GM12873 (cell line): ENCODE measurements at regions not wholly inside any gene's neighbourhood (a gene's known extent, or its start where the extent isn't known, plus 50 kb on each side); places are given as distances from the start of the nearest gene placed in this dataset.

Source experiments
- TF ChIP-seq, protein P1 (sequence below): IDR thresholded peaks from 2 replicates; pipeline ENCODE4 v1.5.1; 2012; ENCODE audit warnings: low read depth, mild to moderate bottlenecking, moderate library complexity, low read length, control low read depth; ENCODE audit not compliant: insufficient read depth; ENCODE audit errors: missing control alignments

DNA sequence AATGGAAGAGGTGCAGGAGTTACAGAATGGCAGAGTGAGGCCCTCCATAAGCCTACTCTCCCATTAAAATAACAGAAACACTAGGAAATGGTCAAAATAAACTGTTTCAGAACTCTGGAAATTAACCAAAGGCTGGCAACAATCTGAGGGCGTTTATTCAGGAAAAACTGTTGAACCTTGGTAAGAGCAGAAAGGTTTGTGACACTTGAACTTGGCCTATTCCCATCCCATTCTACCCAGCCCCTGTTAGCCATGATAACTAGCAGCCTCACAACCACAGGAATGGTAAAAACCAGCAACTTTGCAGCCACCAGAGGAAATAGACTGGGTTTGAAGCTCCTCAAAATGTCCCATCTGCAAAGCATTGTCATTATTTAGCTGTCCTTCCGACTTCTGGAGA, 256.8 kb downstream of the RHOU start:
- TF ChIP-seq, protein P1, sequence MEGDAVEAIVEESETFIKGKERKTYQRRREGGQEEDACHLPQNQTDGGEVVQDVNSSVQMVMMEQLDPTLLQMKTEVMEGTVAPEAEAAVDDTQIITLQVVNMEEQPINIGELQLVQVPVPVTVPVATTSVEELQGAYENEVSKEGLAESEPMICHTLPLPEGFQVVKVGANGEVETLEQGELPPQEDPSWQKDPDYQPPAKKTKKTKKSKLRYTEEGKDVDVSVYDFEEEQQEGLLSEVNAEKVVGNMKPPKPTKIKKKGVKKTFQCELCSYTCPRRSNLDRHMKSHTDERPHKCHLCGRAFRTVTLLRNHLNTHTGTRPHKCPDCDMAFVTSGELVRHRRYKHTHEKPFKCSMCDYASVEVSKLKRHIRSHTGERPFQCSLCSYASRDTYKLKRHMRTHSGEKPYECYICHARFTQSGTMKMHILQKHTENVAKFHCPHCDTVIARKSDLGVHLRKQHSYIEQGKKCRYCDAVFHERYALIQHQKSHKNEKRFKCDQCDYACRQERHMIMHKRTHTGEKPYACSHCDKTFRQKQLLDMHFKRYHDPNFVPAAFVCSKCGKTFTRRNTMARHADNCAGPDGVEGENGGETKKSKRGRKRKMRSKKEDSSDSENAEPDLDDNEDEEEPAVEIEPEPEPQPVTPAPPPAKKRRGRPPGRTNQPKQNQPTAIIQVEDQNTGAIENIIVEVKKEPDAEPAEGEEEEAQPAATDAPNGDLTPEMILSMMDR = no peak

DNA sequence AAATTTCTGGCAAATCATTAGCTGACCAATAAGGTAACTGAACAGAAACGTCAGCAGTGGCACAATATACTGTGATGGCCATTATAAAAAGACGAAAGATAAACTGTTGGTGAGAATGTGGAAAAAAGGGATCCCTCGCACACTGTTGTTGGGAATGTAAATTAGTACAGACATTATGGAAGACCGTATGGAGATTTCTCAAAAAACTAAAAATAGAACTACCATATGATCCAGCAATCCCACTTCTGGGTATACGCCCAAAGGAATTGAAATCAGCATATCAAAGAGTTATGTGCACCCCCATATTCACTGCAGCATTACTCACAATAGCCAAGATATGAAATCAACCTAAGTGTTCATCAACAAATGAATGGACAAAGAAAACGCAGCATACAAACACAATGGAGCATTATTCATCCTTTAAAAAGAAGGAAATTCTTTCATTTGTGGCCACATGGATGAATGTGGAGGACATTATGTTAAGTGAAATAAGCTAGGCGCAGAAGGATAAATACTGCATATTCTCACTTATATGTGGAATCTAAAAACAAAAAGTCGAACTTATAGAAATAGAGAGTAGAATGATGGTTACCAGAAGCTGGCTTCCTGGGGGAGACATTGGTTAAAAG, 257.7 kb downstream of the RHOU start:
- TF ChIP-seq, protein P1 = no peak

DNA sequence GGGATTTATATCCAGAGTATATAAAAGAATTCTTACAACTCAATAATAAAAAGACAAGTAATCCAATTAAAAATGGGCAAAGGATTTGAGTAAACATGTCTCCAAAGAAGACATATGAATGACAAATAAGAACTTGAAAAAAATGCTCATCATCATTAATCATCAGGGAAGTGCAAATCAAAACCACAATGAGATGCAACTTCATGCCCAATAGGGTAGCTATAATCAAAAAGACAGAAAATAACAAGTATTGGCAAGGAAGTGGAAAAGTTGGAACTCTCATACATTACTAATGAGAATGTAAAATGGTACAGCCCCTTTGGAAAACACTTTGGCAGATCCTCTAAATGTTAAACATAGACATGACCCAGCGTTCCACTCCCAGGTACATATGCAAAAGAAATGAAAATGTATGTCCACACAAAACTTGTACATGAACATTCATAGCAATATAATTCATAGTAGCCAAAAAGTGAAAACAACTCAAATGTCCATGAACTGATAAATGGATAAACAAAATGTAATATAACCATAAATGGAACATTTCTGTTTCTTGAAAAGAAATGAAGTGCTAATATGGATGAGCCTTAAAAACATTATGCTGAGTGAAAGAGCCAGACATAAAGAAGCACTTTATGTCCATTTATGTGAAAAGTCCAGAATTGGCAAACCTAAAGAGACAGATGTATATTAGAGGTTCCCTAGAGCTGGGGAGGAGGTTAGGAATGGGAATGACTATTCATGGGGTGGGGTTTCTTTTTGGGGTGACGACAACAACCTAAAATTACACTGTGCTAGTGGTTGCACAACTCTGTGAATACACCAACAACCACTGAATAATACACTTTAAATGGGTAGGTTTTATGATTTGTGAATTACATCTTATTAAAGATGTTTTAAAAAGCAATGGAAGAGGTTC, 259.7 kb downstream of the RHOU start:
- TF ChIP-seq, protein P1 = no peak

DNA sequence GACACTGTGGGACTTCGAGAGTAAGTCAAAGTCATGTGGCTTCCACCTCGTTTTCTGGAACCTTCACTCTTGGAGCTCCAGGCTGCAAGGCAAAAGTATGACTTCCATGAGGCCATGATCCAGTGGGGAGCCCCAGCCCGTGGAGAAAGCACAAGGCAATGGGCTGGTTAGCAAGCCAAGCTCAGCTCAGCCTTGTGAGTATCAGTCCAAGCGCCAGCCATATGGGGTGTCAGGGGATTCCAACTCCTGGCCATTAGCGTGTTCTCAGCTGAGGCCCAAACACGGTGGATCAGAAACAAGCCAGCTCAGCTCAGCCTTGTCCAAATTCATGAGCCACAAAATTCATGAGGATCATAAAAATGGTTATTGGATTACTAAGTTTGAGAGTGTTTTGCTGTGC, 261.0 kb downstream of the RHOU start:
- TF ChIP-seq, protein P1 = no peak

DNA sequence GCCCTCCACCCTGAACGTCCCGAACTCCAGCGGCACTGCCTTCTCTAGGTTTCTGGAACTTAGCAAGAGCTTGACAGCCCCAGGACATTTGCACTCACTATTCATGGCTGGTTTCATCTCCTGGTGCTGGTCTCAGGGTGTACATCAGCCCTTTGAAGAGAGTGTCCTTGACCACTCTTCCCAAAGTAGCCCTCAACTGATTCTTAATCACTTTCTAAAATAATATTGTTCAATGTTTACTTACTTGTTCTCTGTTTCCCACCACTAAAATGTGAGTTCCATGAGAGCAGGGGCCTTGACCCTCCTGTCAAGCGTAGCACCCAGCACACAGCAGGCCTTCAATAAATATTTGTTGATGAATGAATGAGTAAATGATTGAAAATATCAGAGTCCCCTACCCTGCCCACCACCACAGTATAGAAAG, 262.5 kb downstream of the RHOU start:
- TF ChIP-seq, protein P1 = no peak

DNA sequence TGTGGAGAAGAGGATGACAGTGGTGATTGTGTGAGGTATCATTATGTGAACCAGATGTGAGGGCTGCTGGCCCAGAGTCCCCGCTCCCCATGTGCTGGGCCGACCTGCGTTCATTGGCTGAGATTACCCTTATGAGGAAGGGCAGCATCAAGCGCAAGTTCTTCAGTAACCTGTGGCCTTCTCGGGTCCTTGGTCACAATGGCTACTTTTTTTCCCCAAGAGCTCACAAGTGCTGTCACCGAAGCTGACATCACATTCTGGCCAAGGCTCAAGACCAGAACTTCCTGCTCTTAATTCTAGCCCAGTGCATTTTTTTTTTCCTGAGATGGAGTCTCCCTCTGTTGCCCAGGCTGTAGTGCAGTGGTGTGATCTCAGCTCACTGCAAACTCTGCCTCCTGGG, 262.9 kb downstream of the RHOU start:
- TF ChIP-seq, protein P1 = no peak

DNA sequence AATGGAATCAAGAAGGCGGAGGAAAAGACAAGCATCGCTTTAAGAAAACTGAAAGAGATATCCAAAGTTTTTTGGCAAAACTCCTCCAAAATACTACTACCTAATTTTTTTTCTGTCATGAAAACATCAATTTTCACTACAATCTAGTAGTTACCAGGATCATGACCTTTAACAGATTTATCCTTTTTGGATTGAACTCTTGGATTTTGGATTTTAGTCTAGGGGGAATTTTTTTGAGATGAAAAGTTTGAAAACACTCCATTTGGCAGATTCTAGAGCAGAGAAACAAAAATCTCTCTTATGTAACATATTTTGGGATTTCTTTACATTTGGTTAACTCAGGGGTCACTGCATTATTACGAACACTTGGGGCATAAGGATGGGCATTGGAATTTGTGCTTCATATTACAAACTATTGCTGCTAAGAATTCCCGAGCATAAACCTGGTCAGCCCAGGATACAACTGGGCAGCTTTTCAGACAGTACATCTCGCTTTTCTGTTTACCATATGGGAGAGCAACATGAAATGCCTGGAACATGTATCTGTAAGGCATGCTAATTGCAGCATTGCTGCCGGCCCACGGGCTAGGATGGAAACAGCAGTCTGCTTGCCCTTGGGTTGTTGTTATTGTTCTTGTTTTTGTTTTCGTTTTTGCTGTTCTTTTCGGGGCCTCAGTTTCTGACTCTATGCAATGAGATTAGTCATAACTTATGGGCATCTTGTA, 264.3 kb downstream of the RHOU start:
- TF ChIP-seq, protein P1 = no peak
